ENCODE measurements at regions not wholly inside any gene's neighbourhood (a gene's known extent, or its start where the extent isn't known, plus 50 kb on each side); places are given as distances from the start of the nearest gene placed in this dataset.

DNA sequence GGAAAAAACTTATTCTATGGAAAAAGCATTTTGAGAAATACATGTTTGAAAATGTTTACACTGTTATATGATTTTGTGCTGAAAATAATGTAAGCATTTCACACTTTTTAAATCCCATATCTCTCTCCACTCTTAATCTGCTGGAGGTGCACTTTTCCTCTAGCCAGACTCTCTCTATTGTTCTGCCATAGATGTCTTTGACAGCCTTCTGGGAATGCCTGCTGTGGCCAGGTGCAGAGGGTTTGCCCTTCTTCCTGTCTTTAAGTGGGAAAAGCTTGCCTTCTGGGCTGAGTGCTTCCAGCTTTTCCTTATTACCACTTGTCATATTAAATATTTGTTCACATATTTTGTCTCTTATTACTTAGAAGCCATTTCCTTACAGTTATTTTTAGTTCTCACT lies 60.1 kb upstream of the PPM1H start:
- DNase-seq (ENCODE audit: low read depth, low spot score): no peak

DNA sequence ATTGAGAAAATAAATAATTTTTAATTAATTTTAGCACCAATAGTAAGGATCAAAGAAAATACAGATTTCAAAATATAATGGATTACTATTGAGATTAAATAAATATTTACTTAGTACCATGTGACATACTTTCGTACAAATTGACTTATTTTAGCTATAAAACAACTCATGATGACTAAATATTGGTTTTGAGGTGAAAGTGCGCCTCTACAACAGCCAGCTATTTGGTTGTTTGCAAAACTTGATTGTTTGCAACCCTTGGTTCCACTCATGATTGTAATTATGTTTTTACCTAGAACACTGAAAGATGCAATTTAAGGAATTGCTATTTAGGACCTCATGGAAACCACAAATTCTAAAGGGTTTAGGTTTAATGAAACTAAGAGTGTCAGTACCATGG lies 51.9 kb upstream of the PPM1H start:
- no peak for DNase-seq (ENCODE audit: low read depth, low spot score)

Measured in pulmonary artery endothelial cell (primary cell).